ENCODE measurements at regions not wholly inside any gene's neighbourhood (a gene's known extent, or its start where the extent isn't known, plus 50 kb on each side); places are given as distances from the start of the nearest gene placed in this dataset.
"Not testable (repeated sequence)": the region's sequence is repeated elsewhere in the genome, so short reads cannot be mapped to it uniquely, and the experiment has no call there.

- no peak overlapping the region for H3K4me3 Mint-ChIP-seq
- no peaks in the 10 kb centered on the region for H3K9me3 Mint-ChIP-seq
- no peaks in the 10 kb centered on the region for H3K27me3 Mint-ChIP-seq (ENCODE audit: low read depth)
- H3K36me3 Mint-ChIP-seq (ENCODE audit: low read depth) = no peaks in the 10 kb centered on the region
- H3K27ac Mint-ChIP-seq (ENCODE audit: unreplicated experiment) = no peak overlapping the region
- H3K4me1 Mint-ChIP-seq = no peaks in the 10 kb centered on the region
- TF ChIP-seq CTCF (conservative IDR thresholded peaks at IDR 0.05) = no peak
- no peak for DNase-seq (ENCODE audit: low read depth, low spot score)
Measured at GRCh38 chr5:86493777-86494176, 124.0 kb upstream of the COX7C start.

GRCh38 chr5:86500947-86501346 is 116.8 kb upstream of the COX7C start:
- Mint-ChIP-seq H3K4me1 (no peaks in the 10 kb centered on the region), H3K9me3 (no peaks in the 10 kb centered on the region), H3K36me3 (ENCODE audit: low read depth) (no peaks in the 10 kb centered on the region), H3K4me3 (no peak overlapping the region), H3K27ac (ENCODE audit: unreplicated experiment) (no peak overlapping the region), H3K27me3 (ENCODE audit: low read depth) (no peaks in the 10 kb centered on the region)
- DNase-seq (ENCODE audit: low read depth, low spot score) = no peak
- TF ChIP-seq CTCF (conservative IDR thresholded peaks at IDR 0.05) = no peak

- no peak overlapping the region for H3K4me3 Mint-ChIP-seq
- no peak for TF ChIP-seq CTCF (conservative IDR thresholded peaks at IDR 0.05)
- no peaks in the 10 kb centered on the region for H3K36me3 Mint-ChIP-seq (ENCODE audit: low read depth)
- no peaks in the 10 kb centered on the region for H3K27me3 Mint-ChIP-seq (ENCODE audit: low read depth)
- peaks cover 4% of the 10 kb centered on the region for H3K9me3 Mint-ChIP-seq
- H3K27ac Mint-ChIP-seq (ENCODE audit: unreplicated experiment) = no peak overlapping the region
- no peaks in the 10 kb centered on the region for H3K4me1 Mint-ChIP-seq
- DNase-seq (ENCODE audit: low read depth, low spot score) = no peak
Measured at GRCh38 chr5:86507574-86507973, 110.2 kb upstream of the COX7C start.

- not testable (repeated sequence) for H3K4me1 Mint-ChIP-seq; H3K27ac Mint-ChIP-seq (ENCODE audit: unreplicated experiment); DNase-seq (ENCODE audit: low read depth, low spot score); H3K36me3 Mint-ChIP-seq (ENCODE audit: low read depth); H3K4me3 Mint-ChIP-seq; H3K27me3 Mint-ChIP-seq (ENCODE audit: low read depth); H3K9me3 Mint-ChIP-seq
Measured at GRCh38 chr5:86510330-86510915, 107.3 kb upstream of the COX7C start.

- H3K9me3 Mint-ChIP-seq = no peaks in the 10 kb centered on the region
- no peak overlapping the region for H3K4me3 Mint-ChIP-seq
- no peak for TF ChIP-seq CTCF (conservative IDR thresholded peaks at IDR 0.05)
- no peaks in the 10 kb centered on the region for H3K4me1 Mint-ChIP-seq
- no peak overlapping the region for H3K27ac Mint-ChIP-seq (ENCODE audit: unreplicated experiment)
- H3K27me3 Mint-ChIP-seq (ENCODE audit: low read depth) = no peaks in the 10 kb centered on the region
- H3K36me3 Mint-ChIP-seq (ENCODE audit: low read depth) = no peaks in the 10 kb centered on the region
- no peak for DNase-seq (ENCODE audit: low read depth, low spot score)
Measured at GRCh38 chr5:86523718-86524117, 94.0 kb upstream of the COX7C start.

GRCh38 chr5:86525622-86526021 is 92.1 kb upstream of the COX7C start:
- no peak overlapping the region for H3K27ac Mint-ChIP-seq (ENCODE audit: unreplicated experiment)
- no peak overlapping the region for H3K4me3 Mint-ChIP-seq
- H3K36me3 Mint-ChIP-seq (ENCODE audit: low read depth) = no peaks in the 10 kb centered on the region

More at GRCh38 chr5:86525622-86526021, 92.1 kb upstream of the COX7C start:
- Mint-ChIP-seq H3K9me3 (no peaks in the 10 kb centered on the region), H3K4me1 (no peaks in the 10 kb centered on the region), H3K27me3 (ENCODE audit: low read depth) (no peaks in the 10 kb centered on the region)
- TF ChIP-seq CTCF (conservative IDR thresholded peaks at IDR 0.05) = no peak
- no peak for DNase-seq (ENCODE audit: low read depth, low spot score)
